K562 (cell line): ENCODE measurements at regions not wholly inside any gene's neighbourhood (a gene's known extent, or its start where the extent isn't known, plus 50 kb on each side); places are given as distances from the start of the nearest gene placed in this dataset.

Experiments used
- ATAC-seq: fragments of 200-7000 bp; cut with Tn5 transposase; 3 replicates; pipeline ENCODE4 v1.9.1; 2020; ENCODE audit warnings: moderate library complexity
- BruUV-seq: library from RNA; stranded (reverse); fragments of 400-500 nt; replicated peaks from 2 replicates; lab custom pipeline; 2021; lab: Mats Ljungman, UMichigan
- CTCF ChIA-PET: fragments of 300-600 bp; formaldehyde crosslinking; extraction: SDS; loops from one replicate; lab custom pipeline; 2021; ENCODE audit warnings: low intra/inter-chr PET ratio; lab: Yijun Ruan, JAX
- POLR2A ChIA-PET: fragments of 300-600, 350-650 bp; sonication (Branson Sonifier 250); formaldehyde crosslinking; extraction: SDS; loops from one replicate; lab custom pipeline; 2021; ENCODE audit warnings: antibody characterized with exemption, inconsistent platforms; lab: Yijun Ruan, JAX
- DNase-seq, 4 experiments: peaks; one replicate each; pipeline versions ENCODE4 v3.0.0 to v3.0.0-alpha.2; 2011 to 2018; ENCODE audit warnings: low spot score in 3 of 4, mixed read lengths in 3 of 4; ENCODE audit errors: extremely low read depth in 1 of 4
- FAIRE-seq: peaks from 2 replicates; lab custom pipeline; 2011; peaks lifted over from hg19 to GRCh38; lab: Jason Lieb, UNC
- H2AFZ ChIP-seq: 2 replicates; pipeline ENCODE4 v1.6.0; 2011; ENCODE audit warnings: low read depth, low read length, control low read depth, inconsistent platforms
- H3K27ac ChIP-seq: fragments of 200-600 bp; 3 replicates; pipeline ENCODE4 v1.8.0; 2011; ENCODE audit warnings: low read depth, mild to moderate bottlenecking, control low read depth, inconsistent platforms, low read length, moderate library complexity, mixed read lengths; ENCODE audit errors: extremely low read depth
- H3K27me3 ChIP-seq, 2 experiments: fragments of 300-600 bp in 1 of 2; 2 replicates in 1 of 2; 3 replicates in 1 of 2; pipeline versions ENCODE4 v1.6.0 to v1.8.0; 2011; ENCODE audit warnings: inconsistent platforms in 2 of 2, low read length in 2 of 2, mild to moderate bottlenecking in 1 of 2, mixed read lengths in 1 of 2, moderate library complexity in 1 of 2; ENCODE audit not compliant: control insufficient read depth in 2 of 2, insufficient read depth in 2 of 2
- H3K36me3 ChIP-seq: fragments of 300-600 bp; 3 replicates; pipeline ENCODE4 v1.8.0; 2011; ENCODE audit warnings: mild to moderate bottlenecking, low read length, inconsistent platforms; ENCODE audit not compliant: control insufficient read depth, insufficient read depth
- H3K4me1 ChIP-seq, 2 experiments: fragments of 200-600 bp in 1 of 2; replicated peaks in 1 of 2; 2 replicates in 1 of 2; 3 replicates in 1 of 2; pipeline versions ENCODE4 v1.5.1 to v1.8.0; 2011; ENCODE audit warnings: inconsistent platforms in 2 of 2, low read length in 2 of 2, mild to moderate bottlenecking in 1 of 2, mixed read lengths in 1 of 2, moderate library complexity in 1 of 2; ENCODE audit not compliant: control insufficient read depth in 2 of 2, insufficient read depth in 2 of 2
- H3K4me2 ChIP-seq: 2 replicates; pipeline ENCODE4 v1.6.1; 2011; ENCODE audit warnings: low read length, control low read depth, inconsistent platforms, mixed read lengths; ENCODE audit not compliant: insufficient read depth
- H3K4me3 ChIP-seq: fragments of 200-600 bp; sonication (generic), shearing (Covaris generic); 2 replicates; pipeline ENCODE4 v1.5.1; 2016; ENCODE audit warnings: control low read depth, inconsistent platforms
- H3K79me2 ChIP-seq: fragments of 200-600 bp; 3 replicates; pipeline ENCODE4 v1.8.0; 2011; ENCODE audit warnings: low read length, inconsistent platforms; ENCODE audit not compliant: control insufficient read depth, insufficient read depth
- H3K9ac ChIP-seq, 2 experiments: 2 replicates each; pipeline versions ENCODE4 v1.6.0 to v1.6.1; 2011; ENCODE audit warnings: low read depth in 2 of 2, low read length in 2 of 2, control low read depth in 1 of 2, inconsistent platforms in 1 of 2, mild to moderate bottlenecking in 1 of 2, mixed read lengths in 1 of 2; ENCODE audit not compliant: insufficient read depth in 1 of 2
- H3K9me1 ChIP-seq: one replicate; pipeline ENCODE4 v1.6.0; 2011; ENCODE audit warnings: inconsistent platforms, mild to moderate bottlenecking, low read length, moderate library complexity; ENCODE audit not compliant: control insufficient read depth, insufficient read depth
- H3K9me3 ChIP-seq: replicated peaks from 2 replicates; pipeline ENCODE4 v1.5.1; 2011; ENCODE audit warnings: low read depth, low read length, inconsistent platforms; ENCODE audit not compliant: control insufficient read depth, insufficient read depth
- H4K20me1 ChIP-seq: replicated peaks from 2 replicates; pipeline ENCODE4 v1.6.1; 2011; ENCODE audit warnings: low read length, inconsistent platforms, mixed read lengths; ENCODE audit not compliant: control insufficient read depth, insufficient read depth
- ARID3A ChIP-seq: IDR thresholded peaks from 2 replicates; pipeline ENCODE4 v1.6.1; 2012; ENCODE audit warnings: low read depth, low read length, improper control_type of control experiment, borderline replicate concordance
- EP300 ChIP-seq: IDR thresholded peaks from 2 replicates; pipeline ENCODE4 v1.6.1; 2012; ENCODE audit warnings: low read length, improper control_type of control experiment
- GATAD2B ChIP-seq: fragments of 450-650 bp; IDR thresholded peaks from 2 replicates; pipeline ENCODE4 v1.6.1; 2017; ENCODE audit warnings: mild to moderate bottlenecking, borderline replicate concordance
- HEY1 ChIP-seq: fragments of 250-450 bp; sonication (Bioruptor Pico); IDR thresholded peaks from 2 replicates; pipeline ENCODE4 v1.5.0; 2020; ENCODE audit warnings: mild to moderate bottlenecking, moderate library complexity, borderline replicate concordance
- KDM2B ChIP-seq: fragments of 250-450 bp; sonication (Bioruptor Pico); IDR thresholded peaks from 2 replicates; pipeline ENCODE4 v1.8.0; 2021; ENCODE audit warnings: mild to moderate bottlenecking, moderate library complexity
- LCOR ChIP-seq: sonication (generic); formaldehyde crosslinking; IDR thresholded peaks from 2 replicates; pipeline ENCODE4 v1.8.0; 2022; ENCODE audit warnings: mild to moderate bottlenecking, missing genetic modification reagents
- MECOM ChIP-seq: fragments of 250-450 bp; sonication (Bioruptor Pico); IDR thresholded peaks from 2 replicates; pipeline ENCODE4 v1.8.0; 2022; ENCODE audit warnings: inconsistent platforms
- MEIS2 ChIP-seq: fragments of 450-650 bp; IDR thresholded peaks from 2 replicates; pipeline ENCODE4 v1.6.1; 2014; ENCODE audit warnings: mild to moderate bottlenecking; ENCODE audit not compliant: partially characterized antibody
- MYBL2 ChIP-seq, 2 experiments: fragments of 450-650 bp in 1 of 2; sonication (generic) in 1 of 2; formaldehyde crosslinking in 1 of 2; IDR thresholded peaks; 2 replicates each; pipeline versions ENCODE4 v1.6.1 to v1.8.1; 2017 to 2022; ENCODE audit warnings: borderline replicate concordance in 1 of 2, inconsistent platforms in 1 of 2, low read depth in 1 of 2, mild to moderate bottlenecking in 1 of 2, missing genetic modification reagents in 1 of 2, moderate library complexity in 1 of 2
- NCOR1 ChIP-seq: fragments of 450-650 bp; IDR thresholded peaks from 2 replicates; pipeline ENCODE4 v1.6.1; 2016; ENCODE audit warnings: mild to moderate bottlenecking, moderate library complexity
- SPI1 ChIP-seq: IDR thresholded peaks from 2 replicates; pipeline ENCODE4 v1.6.1; 2011; ENCODE audit warnings: low read depth, low read length, control low read depth, borderline replicate concordance
- SRF ChIP-seq, 2 experiments: fragments of 250-450, 450-650 bp in 1 of 2; sonication (Bioruptor Pico) in 1 of 2; sonication (generic) in 1 of 2; formaldehyde crosslinking; IDR thresholded peaks; 2 replicates each; pipeline versions ENCODE4 v1.5.0 to v1.5.1; 2020 to 2022; ENCODE audit warnings: mild to moderate bottlenecking in 1 of 2, missing genetic modification reagents in 1 of 2
- TCFL5 ChIP-seq: fragments of 250-450 bp; sonication (Bioruptor Pico); conservative IDR thresholded peaks from 2 replicates; pipeline ENCODE4 v1.6.1; 2021; ENCODE audit warnings: mild to moderate bottlenecking, moderate library complexity, matching md5 sums
- ZC3H11A ChIP-seq: IDR thresholded peaks from 2 replicates; pipeline ENCODE4 v1.6.1; 2012; ENCODE audit warnings: low read depth, low read length, improper control_type of control experiment
- ZNF696 ChIP-seq: fragments of 250-450 bp; sonication (Bioruptor Pico); conservative IDR thresholded peaks from 2 replicates; pipeline ENCODE4 v1.4.0; 2020; ENCODE audit warnings: mild to moderate bottlenecking, moderate library complexity
- WGBS: fragments of 100-300 bp; shearing (Covaris generic); methylation state at CpG from one replicate; pipeline ENCODE4 v1.1.6; 2016; ENCODE audit warnings: low coverage, mixed read lengths; ENCODE audit not compliant: insufficient coverage; ENCODE audit errors: missing lambda C conversion rate; 5-methylcytosine and 5-hydroxymethylcytosine counted together
- in situ Hi-C: fragments of 300-500 bp; cut with MboI; formaldehyde crosslinking; loops from 4 replicates; pipeline ENCODE4 v1.15.0; 2018; ENCODE audit warnings: inconsistent platforms, mixed read lengths
- intact Hi-C: fragments of 100-400 bp; cut with micrococcal nuclease; formaldehyde crosslinking; loops from 2 replicates; pipeline ENCODE4 v1.14.2; 2022

GRCh38 chr12:58206876-58207275 lies 265.5 kb downstream of the ATP23 start (continued):
- no peak for TF ChIP-seq SRF (CRISPR knock-in tag; IDR thresholded peaks at IDR 0.05)

GRCh38 chr12:58211211-58211610 lies 269.8 kb downstream of the ATP23 start:
- H3K79me2 ChIP-seq: no peaks in the 10 kb centered on the region
- no peak overlapping the region for H2AFZ ChIP-seq
- BruUV-seq: no TSS peak
- no peaks in the 10 kb centered on the region for H3K27me3 ChIP-seq
- FAIRE-seq (no peak), DNase-seq (no peak), ATAC-seq (no peak)
- ChIA-PET POLR2A (interaction anchor here (0.9 kb wide), 1 partner anchor 55 kb away, joined by 3 read pairs; no protein-coding TSS in a partner anchor), CTCF (no interaction called here)
- 2% methylated on average over 9 of the region's 9 CpGs for WGBS
- H3K36me3 ChIP-seq: no peaks in the 10 kb centered on the region
- TF ChIP-seq EP300 (no peak), SPI1 (peak; percentile 66; the same call in 1 of the 2 replicates)
- intact Hi-C loops (no loop called here), in situ Hi-C loops (no loop called here)
- no peak overlapping the region for H3K9ac ChIP-seq
- H4K20me1 ChIP-seq: no peaks in the 10 kb centered on the region
- H3K4me2 ChIP-seq: no peak overlapping the region
- no peaks in the 10 kb centered on the region for H3K4me1 ChIP-seq
- H3K9me1 ChIP-seq: no peaks in the 10 kb centered on the region
- H3K27ac ChIP-seq: no peak overlapping the region
- H3K4me3 ChIP-seq: no peak overlapping the region
- no peaks in the 10 kb centered on the region for H3K9me3 ChIP-seq

- in situ Hi-C loops: no loop called here
- no peaks in the 10 kb centered on the region for H3K9me3 ChIP-seq
- H4K20me1 ChIP-seq: no peaks in the 10 kb centered on the region
- no peaks in the 10 kb centered on the region for H3K4me1 ChIP-seq
- BruUV-seq: no TSS peak
- no peak overlapping the region for H3K4me3 ChIP-seq
- FAIRE-seq: no peak
- H3K4me2 ChIP-seq: no peak overlapping the region
- no peaks in the 10 kb centered on the region for H3K79me2 ChIP-seq
- ATAC-seq: no peak
- no peaks in the 10 kb centered on the region for H3K9me1 ChIP-seq
- no peak overlapping the region for H3K9ac ChIP-seq
- 0% methylated on average over 1 of the region's 1 CpG for WGBS
- no peaks in the 10 kb centered on the region for H3K36me3 ChIP-seq
- ChIA-PET CTCF (no interaction called here), POLR2A (no interaction called here)
- no peak overlapping the region for H3K27ac ChIP-seq
- H2AFZ ChIP-seq: no peak overlapping the region
- no peak for DNase-seq
- no peaks in the 10 kb centered on the region for H3K27me3 ChIP-seq
- intact Hi-C loops: no loop called here
- TF ChIP-seq MYBL2 (IDR thresholded peaks at IDR 0.05; ENCODE audit: low read depth) (no peak), MYBL2 (CRISPR knock-in tag; IDR thresholded peaks at IDR 0.05; ENCODE audit: borderline replicate concordance) (no peak), ARID3A (no peak), MEIS2 (no peak), LCOR (CRISPR knock-in tag) (no peak), KDM2B (CRISPR knock-in tag) (no peak), HEY1 (CRISPR knock-in tag) (no peak), ZC3H11A (no peak), TCFL5 (no peak), MECOM (CRISPR knock-in tag) (no peak), GATAD2B (no peak), NCOR1 (no peak), ZNF696 (CRISPR knock-in tag) (no peak)
Measured at GRCh38 chr12:58217130-58217529, 275.8 kb downstream of the ATP23 start.
